Activated naive CD4-positive, alpha-beta T cell treated with anti-CD3 and anti-CD28 coated beads, Interleukin-2, amount 10 ng/mL, durations not matched to agents 7 days and 5 days (primary cell): ENCODE measurements at regions not wholly inside any gene's neighbourhood (a gene's known extent, or its start where the extent isn't known, plus 50 kb on each side); places are given as distances from the start of the nearest gene placed in this dataset.

Experiments
- CTCF ChIA-PET: fragments of 350-600 bp; sonication (Branson Sonifier 250); formaldehyde crosslinking; loops from one replicate; lab custom pipeline; 2021; ENCODE audit warnings: antibody characterized with exemption; lab: Charles Lee
- DNase-seq: peaks from one replicate; pipeline ENCODE4 v3.0.0-alpha.2; 2020
- H3K27ac Mint-ChIP-seq: one replicate; pipeline ENCODE4 v1.8.0; 2021; ENCODE audit warnings: mild to moderate bottlenecking, moderate library complexity, mixed read lengths
- H3K27me3 Mint-ChIP-seq: one replicate; pipeline ENCODE4 v1.8.0; 2021; ENCODE audit warnings: mild to moderate bottlenecking, mixed read lengths
- H3K36me3 Mint-ChIP-seq: one replicate; pipeline ENCODE4 v1.8.0; 2021; ENCODE audit warnings: mixed read lengths
- H3K4me1 Mint-ChIP-seq: one replicate; pipeline ENCODE4 v1.8.0; 2021; ENCODE audit warnings: mixed read lengths
- H3K4me3 Mint-ChIP-seq: one replicate; pipeline ENCODE4 v1.8.0; 2021; ENCODE audit warnings: mild to moderate bottlenecking, moderate library complexity, mixed read lengths
- H3K9me3 Mint-ChIP-seq: one replicate; pipeline ENCODE4 v1.8.0; 2021; ENCODE audit warnings: mixed read lengths

GRCh38 chrX:110408949-110409588 lies 50.4 kb downstream of the RTL9 start:
- no peak for DNase-seq
- peaks cover 4% of the 10 kb centered on the region for H3K27me3 Mint-ChIP-seq
- CTCF ChIA-PET, result interaction anchor here (0.6 to 25.3 kb wide), 5 partner anchors 43 to 364 kb away, joined by 3 to 409 read pairs (median 3); no protein-coding TSS in a partner anchor
- H3K36me3 Mint-ChIP-seq, result no peaks in the 10 kb centered on the region
- no peaks in the 10 kb centered on the region for H3K4me1 Mint-ChIP-seq
- H3K4me3 Mint-ChIP-seq, result no peak overlapping the region
- H3K9me3 Mint-ChIP-seq, result no peaks in the 10 kb centered on the region
- H3K27ac Mint-ChIP-seq, result no peak overlapping the region

GRCh38 chrX:110409925-110410324 lies 51.3 kb downstream of the RTL9 start:
- DNase-seq, result no peak
- CTCF ChIA-PET, result interaction anchor here (1.5 to 25.3 kb wide), 2 partner anchors 10 to 250 kb away, joined by 5 to 409 read pairs; no protein-coding TSS in a partner anchor
- H3K27me3 Mint-ChIP-seq, result peaks cover 4% of the 10 kb centered on the region
- no peak overlapping the region for H3K4me3 Mint-ChIP-seq
- no peaks in the 10 kb centered on the region for H3K4me1 Mint-ChIP-seq
- no peaks in the 10 kb centered on the region for H3K9me3 Mint-ChIP-seq
- no peaks in the 10 kb centered on the region for H3K36me3 Mint-ChIP-seq
- H3K27ac Mint-ChIP-seq, result no peak overlapping the region

GRCh38 chrX:110410603-110411002 lies 52.0 kb downstream of the RTL9 start:
- DNase-seq, result no peak
- Mint-ChIP-seq H3K9me3 (no peaks in the 10 kb centered on the region), H3K4me3 (no peak overlapping the region), H3K36me3 (no peaks in the 10 kb centered on the region), H3K27me3 (peaks cover 4% of the 10 kb centered on the region), H3K27ac (no peak overlapping the region), H3K4me1 (no peaks in the 10 kb centered on the region)
- CTCF ChIA-PET, result interaction anchor here (1.5 to 25.3 kb wide), 2 partner anchors 9 to 251 kb away, joined by 5 to 409 read pairs; no protein-coding TSS in a partner anchor

- no peaks in the 10 kb centered on the region for H3K36me3 Mint-ChIP-seq
- no peaks in the 10 kb centered on the region for H3K9me3 Mint-ChIP-seq
- no peaks in the 10 kb centered on the region for H3K4me1 Mint-ChIP-seq
- no peak overlapping the region for H3K27ac Mint-ChIP-seq
- peaks cover 4% of the 10 kb centered on the region for H3K27me3 Mint-ChIP-seq
- CTCF ChIA-PET, result interaction anchor here (0.5 to 25.3 kb wide), 5 partner anchors 10 to 1704 kb away, joined by 3 to 409 read pairs (median 8); no protein-coding TSS in a partner anchor
- peak; percentile 74 for DNase-seq
- H3K4me3 Mint-ChIP-seq, result no peak overlapping the region
Observed at GRCh38 chrX:110412971-110413726, 54.5 kb downstream of the RTL9 start.

GRCh38 chrX:110413727-110414124 lies 55.1 kb downstream of the RTL9 start:
- Mint-ChIP-seq H3K27me3 (peaks cover 4% of the 10 kb centered on the region), H3K27ac (no peak overlapping the region), H3K4me1 (no peaks in the 10 kb centered on the region), H3K4me3 (no peak overlapping the region), H3K9me3 (no peaks in the 10 kb centered on the region), H3K36me3 (no peaks in the 10 kb centered on the region)
- no peak for DNase-seq
- CTCF ChIA-PET, result interaction anchor here (1.1 to 25.3 kb wide), 3 partner anchors 11 to 266 kb away, joined by 3 to 409 read pairs (median 8); no protein-coding TSS in a partner anchor

GRCh38 chrX:110414273-110414672 lies 55.6 kb downstream of the RTL9 start:
- no peaks in the 10 kb centered on the region for H3K36me3 Mint-ChIP-seq
- no peaks in the 10 kb centered on the region for H3K4me1 Mint-ChIP-seq
- CTCF ChIA-PET, result interaction anchor here (1.1 to 25.3 kb wide), 2 partner anchors 255 to 266 kb away, joined by 3 to 409 read pairs; no protein-coding TSS in a partner anchor
- no peak overlapping the region for H3K27ac Mint-ChIP-seq
- no peak overlapping the region for H3K4me3 Mint-ChIP-seq
- DNase-seq, result no peak
- peaks cover 4% of the 10 kb centered on the region for H3K27me3 Mint-ChIP-seq
- no peaks in the 10 kb centered on the region for H3K9me3 Mint-ChIP-seq

- CTCF ChIA-PET, result interaction anchor here (1.1 to 25.3 kb wide), 2 partner anchors 255 to 267 kb away, joined by 3 to 409 read pairs; no protein-coding TSS in a partner anchor
- H3K9me3 Mint-ChIP-seq, result no peaks in the 10 kb centered on the region
- no peaks in the 10 kb centered on the region for H3K4me1 Mint-ChIP-seq
- H3K36me3 Mint-ChIP-seq, result no peaks in the 10 kb centered on the region
- peaks cover 4% of the 10 kb centered on the region for H3K27me3 Mint-ChIP-seq
- no peak overlapping the region for H3K4me3 Mint-ChIP-seq
- H3K27ac Mint-ChIP-seq, result no peak overlapping the region
- DNase-seq, result no peak
Observed at GRCh38 chrX:110414679-110415439, 56.2 kb downstream of the RTL9 start.

GRCh38 chrX:110415440-110416170 lies 57.0 kb downstream of the RTL9 start:
- Mint-ChIP-seq H3K4me3 (no peak overlapping the region), H3K9me3 (no peaks in the 10 kb centered on the region), H3K36me3 (no peaks in the 10 kb centered on the region), H3K4me1 (no peaks in the 10 kb centered on the region), H3K27ac (no peak overlapping the region), H3K27me3 (peaks cover 4% of the 10 kb centered on the region)
- CTCF ChIA-PET, result interaction anchor here (25.3 kb wide), 1 partner anchor 256 kb away, joined by 409 read pairs; no protein-coding TSS in a partner anchor
- no peak for DNase-seq

- no peak overlapping the region for H3K4me3 Mint-ChIP-seq
Observed at GRCh38 chrX:110417128-110417527, 58.5 kb downstream of the RTL9 start.

GRCh38 chrX:110418316-110419235 lies 59.9 kb downstream of the RTL9 start:
- no peaks in the 10 kb centered on the region for H3K27me3 Mint-ChIP-seq
- no peaks in the 10 kb centered on the region for H3K36me3 Mint-ChIP-seq
- no peaks in the 10 kb centered on the region for H3K4me1 Mint-ChIP-seq
- no peaks in the 10 kb centered on the region for H3K9me3 Mint-ChIP-seq
- no peak for DNase-seq
- H3K4me3 Mint-ChIP-seq, result no peak overlapping the region
- H3K27ac Mint-ChIP-seq, result no peak overlapping the region
- CTCF ChIA-PET, result interaction anchor here (0.6 to 25.3 kb wide), 2 partner anchors 259 to 272 kb away, joined by 3 to 409 read pairs; no protein-coding TSS in a partner anchor

More at GRCh38 chrX:110417128-110417527, 58.5 kb downstream of the RTL9 start:
- no peak for DNase-seq
- peaks cover 4% of the 10 kb centered on the region for H3K27me3 Mint-ChIP-seq
- CTCF ChIA-PET, result interaction anchor here (0.7 to 25.3 kb wide), 2 partner anchors 258 to 1252 kb away, joined by 3 to 409 read pairs; no protein-coding TSS in a partner anchor
- H3K4me1 Mint-ChIP-seq, result no peaks in the 10 kb centered on the region
- no peaks in the 10 kb centered on the region for H3K36me3 Mint-ChIP-seq
- H3K27ac Mint-ChIP-seq, result no peak overlapping the region
- H3K9me3 Mint-ChIP-seq, result no peaks in the 10 kb centered on the region

- Mint-ChIP-seq H3K9me3 (no peaks in the 10 kb centered on the region), H3K4me1 (no peaks in the 10 kb centered on the region), H3K27ac (no peak overlapping the region), H3K36me3 (no peaks in the 10 kb centered on the region), H3K4me3 (no peak overlapping the region), H3K27me3 (no peaks in the 10 kb centered on the region)
- DNase-seq, result no peak
- CTCF ChIA-PET, result interaction anchor here (1.1 to 25.3 kb wide), 2 partner anchors 9 to 260 kb away, joined by 5 to 409 read pairs; no protein-coding TSS in a partner anchor
Observed at GRCh38 chrX:110419512-110419911, 60.9 kb downstream of the RTL9 start.

- no peaks in the 10 kb centered on the region for H3K9me3 Mint-ChIP-seq
- H3K36me3 Mint-ChIP-seq, result no peaks in the 10 kb centered on the region
- no peak overlapping the region for H3K4me3 Mint-ChIP-seq
- CTCF ChIA-PET, result interaction anchor here (25.3 kb wide), 1 partner anchor 261 kb away, joined by 409 read pairs; no protein-coding TSS in a partner anchor
- no peak for DNase-seq
- H3K27me3 Mint-ChIP-seq, result no peaks in the 10 kb centered on the region
- no peaks in the 10 kb centered on the region for H3K4me1 Mint-ChIP-seq
- H3K27ac Mint-ChIP-seq, result no peak overlapping the region
Observed at GRCh38 chrX:110420771-110421499, 62.3 kb downstream of the RTL9 start.
